Muscle layer of colon (tissue), 2 donors: ENCODE measurements at regions not wholly inside any gene's neighbourhood (a gene's known extent, or its start where the extent isn't known, plus 50 kb on each side); places are given as distances from the start of the nearest gene placed in this dataset.
"Not testable (repeated sequence)": the region's sequence is repeated elsewhere in the genome, so short reads cannot be mapped to it uniquely, and the experiment has no call there.

Experiments
- H3K27ac ChIP-seq: one replicate; pipeline ENCODE4 v1.7.0; 2013; ENCODE audit warnings: low read depth, mild to moderate bottlenecking, low read length, moderate library complexity
- H3K27me3 ChIP-seq, 2 donors: one replicate each; pipeline ENCODE4 v1.7.0; 2013; ENCODE audit warnings: low read length in 2 of 2, mild to moderate bottlenecking in 2 of 2; ENCODE audit not compliant: insufficient read depth in 2 of 2, control insufficient read depth in 1 of 2
- H3K36me3 ChIP-seq: one replicate; pipeline ENCODE4 v1.7.0; 2013; ENCODE audit warnings: mild to moderate bottlenecking, low read length; ENCODE audit not compliant: insufficient read depth
- H3K4me1 ChIP-seq: one replicate; pipeline ENCODE4 v1.7.0; 2013; ENCODE audit warnings: mild to moderate bottlenecking, low read length; ENCODE audit not compliant: insufficient read depth
- H3K4me3 ChIP-seq, 2 donors: one replicate each; pipeline ENCODE4 v1.7.0; 2013; ENCODE audit warnings: low read length in 2 of 2, low read depth in 1 of 2, mild to moderate bottlenecking in 1 of 2, moderate library complexity in 1 of 2
- H3K9ac ChIP-seq: one replicate; pipeline ENCODE4 v1.7.0; 2013; ENCODE audit warnings: low read length
- H3K9me3 ChIP-seq: one replicate; pipeline ENCODE4 v1.7.0; 2013; ENCODE audit warnings: mild to moderate bottlenecking, low read length
- donor health status: abdominal sarcoma.
- donor health status: Adenocarcinoma of cecum.

GRCh38 chr5:101574017-101574416 is 670.9 kb upstream of the ST8SIA4 start:
- no peaks in the 10 kb centered on the region for H3K36me3 ChIP-seq
- no peak overlapping the region for H3K4me3 ChIP-seq
- no peaks in the 10 kb centered on the region for H3K27me3 ChIP-seq
- no peaks in the 10 kb centered on the region for H3K4me1 ChIP-seq
- H3K27ac ChIP-seq = no peak overlapping the region
- H3K9me3 ChIP-seq = no peaks in the 10 kb centered on the region
- H3K9ac ChIP-seq = no peak overlapping the region

- Histone ChIP-seq H3K27me3 (no peaks in the 10 kb centered on the region), H3K9ac (no peak overlapping the region), H3K4me3 (no peak overlapping the region), H3K27ac (no peak overlapping the region), H3K36me3 (no peaks in the 10 kb centered on the region), H3K9me3 (no peaks in the 10 kb centered on the region), H3K4me1 (no peaks in the 10 kb centered on the region)
Measured at GRCh38 chr5:101561018-101561417, 657.9 kb upstream of the ST8SIA4 start.

- Histone ChIP-seq H3K4me3 (no peak overlapping the region), H3K9me3 (no peaks in the 10 kb centered on the region), H3K27me3 (no peaks in the 10 kb centered on the region), H3K4me1 (no peaks in the 10 kb centered on the region), H3K9ac (no peak overlapping the region), H3K36me3 (no peaks in the 10 kb centered on the region), H3K27ac (no peak overlapping the region)
Measured at GRCh38 chr5:101543780-101544179, 640.7 kb upstream of the ST8SIA4 start.

GRCh38 chr5:101539315-101539714 is 636.2 kb upstream of the ST8SIA4 start:
- H3K9me3 ChIP-seq = no peaks in the 10 kb centered on the region
- H3K4me1 ChIP-seq = no peaks in the 10 kb centered on the region
- no peak overlapping the region for H3K27ac ChIP-seq
- H3K27me3 ChIP-seq = no peaks in the 10 kb centered on the region
- H3K9ac ChIP-seq = no peak overlapping the region
- no peak overlapping the region for H3K4me3 ChIP-seq
- no peaks in the 10 kb centered on the region for H3K36me3 ChIP-seq

- no peak overlapping the region for H3K9ac ChIP-seq
- no peaks in the 10 kb centered on the region for H3K27me3 ChIP-seq
- no peaks in the 10 kb centered on the region for H3K4me1 ChIP-seq
- no peaks in the 10 kb centered on the region for H3K36me3 ChIP-seq
- H3K27ac ChIP-seq = no peak overlapping the region
- H3K9me3 ChIP-seq = no peaks in the 10 kb centered on the region
- H3K4me3 ChIP-seq = no peak overlapping the region
Measured at GRCh38 chr5:101535626-101536025, 632.5 kb upstream of the ST8SIA4 start.

GRCh38 chr5:101534491-101535110 is 631.5 kb upstream of the ST8SIA4 start:
- H3K27me3 ChIP-seq = no peaks in the 10 kb centered on the region
- no peaks in the 10 kb centered on the region for H3K36me3 ChIP-seq

GRCh38 chr5:101532430-101532829 is 629.3 kb upstream of the ST8SIA4 start:
- H3K4me1 ChIP-seq = no peaks in the 10 kb centered on the region
- no peaks in the 10 kb centered on the region for H3K27me3 ChIP-seq
- no peak overlapping the region for H3K27ac ChIP-seq
- no peak overlapping the region for H3K4me3 ChIP-seq
- no peaks in the 10 kb centered on the region for H3K9me3 ChIP-seq
- no peaks in the 10 kb centered on the region for H3K36me3 ChIP-seq
- no peak overlapping the region for H3K9ac ChIP-seq

More at GRCh38 chr5:101534491-101535110, 631.5 kb upstream of the ST8SIA4 start:
- H3K4me1 ChIP-seq = no peaks in the 10 kb centered on the region
- H3K9me3 ChIP-seq = no peaks in the 10 kb centered on the region
- H3K4me3 ChIP-seq = no peak overlapping the region
- H3K9ac ChIP-seq = no peak overlapping the region
- no peak overlapping the region for H3K27ac ChIP-seq

- Histone ChIP-seq H3K4me1 (no peaks in the 10 kb centered on the region), H3K27ac (no peak overlapping the region), H3K27me3 (no peaks in the 10 kb centered on the region), H3K36me3 (no peaks in the 10 kb centered on the region), H3K4me3 (no peak overlapping the region), H3K9me3 (no peaks in the 10 kb centered on the region), H3K9ac (no peak overlapping the region)
Measured at GRCh38 chr5:101531026-101531425, 627.9 kb upstream of the ST8SIA4 start.

- H3K4me1 ChIP-seq, H3K9ac ChIP-seq, H3K27ac ChIP-seq, H3K4me3 ChIP-seq, H3K27me3 ChIP-seq, H3K9me3 ChIP-seq, H3K36me3 ChIP-seq: not testable (repeated sequence)
Measured at GRCh38 chr5:101529094-101529493, 626.0 kb upstream of the ST8SIA4 start.

GRCh38 chr5:101520417-101520816 is 617.3 kb upstream of the ST8SIA4 start:
- no peaks in the 10 kb centered on the region for H3K36me3 ChIP-seq
- H3K9ac ChIP-seq = no peak overlapping the region
- H3K27ac ChIP-seq = no peak overlapping the region
- H3K4me3 ChIP-seq = no peak overlapping the region
- no peaks in the 10 kb centered on the region for H3K27me3 ChIP-seq
- H3K4me1 ChIP-seq = no peaks in the 10 kb centered on the region
- H3K9me3 ChIP-seq = no peaks in the 10 kb centered on the region

GRCh38 chr5:101517795-101518194 is 614.7 kb upstream of the ST8SIA4 start:
- H3K4me3 ChIP-seq = no peak overlapping the region
- no peaks in the 10 kb centered on the region for H3K27me3 ChIP-seq
- no peak overlapping the region for H3K9ac ChIP-seq
- H3K27ac ChIP-seq = no peak overlapping the region
- no peaks in the 10 kb centered on the region for H3K9me3 ChIP-seq
- H3K4me1 ChIP-seq = no peaks in the 10 kb centered on the region
- H3K36me3 ChIP-seq = no peaks in the 10 kb centered on the region

GRCh38 chr5:101515721-101516120 is 612.6 kb upstream of the ST8SIA4 start:
- Histone ChIP-seq H3K4me1 (no peaks in the 10 kb centered on the region), H3K36me3 (no peaks in the 10 kb centered on the region), H3K4me3 (no peak overlapping the region), H3K9ac (no peak overlapping the region), H3K27ac (no peak overlapping the region), H3K27me3 (no peaks in the 10 kb centered on the region), H3K9me3 (no peaks in the 10 kb centered on the region)
